Pancreas (tissue), 10 donors: ENCODE measurements at regions not wholly inside any gene's neighbourhood (a gene's known extent, or its start where the extent isn't known, plus 50 kb on each side); places are given as distances from the start of the nearest gene placed in this dataset.

Experiments
- ATAC-seq, 4 donors: fragments of 200-7000 bp; cut with Tn5 transposase; one replicate each; pipeline versions ENCODE4 v1.8.0 to v1.9.1; 2020; ENCODE audit warnings: mild to moderate bottlenecking in 4 of 4, moderate library complexity in 4 of 4
- DNase-seq, 6 donors: peaks; one replicate each; pipeline ENCODE4 v3.0.0-alpha.2; 2020
- FAIRE-seq: peaks from 2 replicates; lab custom pipeline; 2012; peaks lifted over from hg19 to GRCh38; lab: Jason Lieb, UNC
- H3K27ac ChIP-seq, 4 donors: fragments of 200-600 bp; sonication (generic); 1 replicate in 3 of 4; 2 replicates in 1 of 4; pipeline versions ENCODE4 v1.5.0 to v1.8.0; 2020
- H3K27me3 ChIP-seq, 4 donors: fragments of 200-600 bp; one replicate each; pipeline ENCODE4 v1.8.0; 2021
- H3K36me3 ChIP-seq, 3 donors: fragments of 200-600 bp; sonication (generic) in 1 of 3; one replicate each; pipeline versions ENCODE4 v1.5.0 to v1.8.0; 2020 to 2021
- H3K4me1 ChIP-seq, 3 donors: fragments of 200-600 bp; one replicate each; pipeline ENCODE4 v1.8.0; 2021
- H3K4me3 ChIP-seq, 4 donors: fragments of 200-600 bp; sonication (generic) in 2 of 4; one replicate each; pipeline versions ENCODE4 v1.5.0 to v1.8.0; 2020 to 2021
- H3K9me3 ChIP-seq, 4 donors: fragments of 200-600 bp; one replicate each; pipeline ENCODE4 v1.8.0; 2021
- WGBS, 2 donors: extraction: QIAGEN DNeasy Blood & Tissue Kit; methylation state at CpG; one replicate each; pipeline ENCODE4 v1.1.7; 2013; 5-methylcytosine and 5-hydroxymethylcytosine counted together
- intact Hi-C, 3 donors: fragments of 100-400 bp; cut with DNase I; formaldehyde crosslinking; loops; one replicate each; pipeline versions ENCODE4 v1.11.1 to v1.14.2; 2022
- TF ChIP-seq, protein P1 (sequence below), 4 donors: fragments of 200-600 bp; sonication (generic) in 3 of 4; IDR thresholded peaks; one replicate each; pipeline versions ENCODE4 v1.5.0 to v1.8.0; 2021; ENCODE audit warnings: antibody characterized with exemption in 4 of 4
- donor health status: healthy with polysubstance abuse.
- donor health status: DM: no; HTN: no; CAD: no; lungs with moderate emphysema.
- donor health status: DM: no; HTN: no; CAD: no.
- donor health status: control.
- donor health status: control.
- donor health status: Bipolar disorder and iron deficiency.
- donor health status: DM: yes; HTN: yes; CAD: no.
- donor health status: DM: no; HTN: no; CAD: no.
- donor health status: DM: no; HTN: no; CAD: no.
- donor health status: DM: yes; HTN: yes; CAD: no.

DNA sequence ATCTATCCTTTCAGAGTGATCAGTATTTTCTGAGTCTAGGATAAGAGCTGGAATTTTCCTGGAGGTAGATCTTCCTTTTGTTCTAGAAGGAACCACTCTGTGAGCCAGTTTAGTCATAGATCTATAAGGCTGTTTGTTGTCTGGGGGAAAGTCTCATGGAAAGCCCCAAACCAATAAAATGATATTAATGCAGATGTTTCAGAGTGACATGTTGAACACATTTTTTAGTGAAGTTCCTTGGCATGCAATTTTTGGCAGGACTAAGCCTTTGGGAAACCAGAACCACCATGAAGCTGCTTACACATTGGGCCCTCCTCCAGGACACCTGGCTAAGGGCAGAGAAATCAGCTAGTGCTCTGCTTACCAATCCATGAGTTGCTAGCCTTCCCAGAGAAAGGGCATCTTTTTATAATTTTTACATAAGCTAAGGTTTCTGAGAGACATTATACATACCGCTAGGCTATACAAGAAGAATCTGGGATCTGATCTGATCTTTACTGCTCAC lies 101.5 kb upstream of the PCED1B start:
- Histone ChIP-seq H3K27ac (no peak overlapping the region), H3K4me3 (no peak overlapping the region), H3K36me3 (no peaks in the 10 kb centered on the region), H3K27me3 (no peaks in the 10 kb centered on the region), H3K4me1 (no peaks in the 10 kb centered on the region), H3K9me3 (no peaks in the 10 kb centered on the region)
- WGBS, 2 donors: 97 to 100% methylated on average over 1 of the region's 1 CpG
- no peak for DNase-seq
- ATAC-seq: no peak
- intact Hi-C loops: no loop called here
- TF ChIP-seq, protein P1, sequence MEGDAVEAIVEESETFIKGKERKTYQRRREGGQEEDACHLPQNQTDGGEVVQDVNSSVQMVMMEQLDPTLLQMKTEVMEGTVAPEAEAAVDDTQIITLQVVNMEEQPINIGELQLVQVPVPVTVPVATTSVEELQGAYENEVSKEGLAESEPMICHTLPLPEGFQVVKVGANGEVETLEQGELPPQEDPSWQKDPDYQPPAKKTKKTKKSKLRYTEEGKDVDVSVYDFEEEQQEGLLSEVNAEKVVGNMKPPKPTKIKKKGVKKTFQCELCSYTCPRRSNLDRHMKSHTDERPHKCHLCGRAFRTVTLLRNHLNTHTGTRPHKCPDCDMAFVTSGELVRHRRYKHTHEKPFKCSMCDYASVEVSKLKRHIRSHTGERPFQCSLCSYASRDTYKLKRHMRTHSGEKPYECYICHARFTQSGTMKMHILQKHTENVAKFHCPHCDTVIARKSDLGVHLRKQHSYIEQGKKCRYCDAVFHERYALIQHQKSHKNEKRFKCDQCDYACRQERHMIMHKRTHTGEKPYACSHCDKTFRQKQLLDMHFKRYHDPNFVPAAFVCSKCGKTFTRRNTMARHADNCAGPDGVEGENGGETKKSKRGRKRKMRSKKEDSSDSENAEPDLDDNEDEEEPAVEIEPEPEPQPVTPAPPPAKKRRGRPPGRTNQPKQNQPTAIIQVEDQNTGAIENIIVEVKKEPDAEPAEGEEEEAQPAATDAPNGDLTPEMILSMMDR (IDR thresholded peaks at IDR 0.05): no peak
- FAIRE-seq: no peak

DNA sequence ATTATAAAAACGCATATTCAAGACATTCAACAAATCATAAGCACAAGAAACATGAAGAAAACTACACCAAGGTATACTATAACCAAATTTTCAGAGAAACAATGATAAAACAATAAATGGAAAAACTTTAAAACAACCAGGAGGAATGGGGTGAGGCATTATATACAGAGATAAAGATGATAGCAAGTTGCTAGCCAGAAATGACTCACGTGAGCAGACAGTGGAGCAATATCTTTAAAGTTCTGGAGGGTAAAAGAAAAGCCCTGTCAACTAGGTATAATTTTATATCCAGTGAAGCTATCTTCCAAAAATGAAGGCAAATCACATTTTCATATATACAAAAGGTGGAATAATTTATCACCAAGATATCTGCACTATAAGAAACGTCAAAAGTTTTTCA lies 97.8 kb upstream of the PCED1B start:
- no peak overlapping the region for H3K27ac ChIP-seq
- 51 to 64% methylated on average over 3 of the region's 3 CpGs for WGBS, 2 donors
- intact Hi-C loops: no loop called here
- ATAC-seq (no peak), DNase-seq (no peak), FAIRE-seq (no peak)
- no peaks in the 10 kb centered on the region for H3K4me1 ChIP-seq
- no peaks in the 10 kb centered on the region for H3K9me3 ChIP-seq
- H3K4me3 ChIP-seq: no peak overlapping the region
- H3K36me3 ChIP-seq: no peaks in the 10 kb centered on the region
- TF ChIP-seq, protein P1 (IDR thresholded peaks at IDR 0.05): no peak
- H3K27me3 ChIP-seq: no peaks in the 10 kb centered on the region

GRCh38 chr12:46982629-46983392 lies 96.6 kb upstream of the PCED1B start:
- H3K36me3 ChIP-seq: no peaks in the 10 kb centered on the region
- DNase-seq (no peak), FAIRE-seq (no peak), ATAC-seq (no peak)
- H3K27me3 ChIP-seq: no peaks in the 10 kb centered on the region
- H3K9me3 ChIP-seq: no peaks in the 10 kb centered on the region
- no peaks in the 10 kb centered on the region for H3K4me1 ChIP-seq
- TF ChIP-seq, protein P1 (IDR thresholded peaks at IDR 0.05): no peak
- 76 to 91% methylated on average over 2 of the region's 2 CpGs for WGBS, 2 donors
- intact Hi-C loops: no loop called here
- no peak overlapping the region for H3K27ac ChIP-seq
- no peak overlapping the region for H3K4me3 ChIP-seq

GRCh38 chr12:46983393-46983793 lies 96.0 kb upstream of the PCED1B start:
- no peaks in the 10 kb centered on the region for H3K4me1 ChIP-seq
- DNase-seq (no peak), FAIRE-seq (no peak), ATAC-seq (no peak)
- H3K27ac ChIP-seq: no peak overlapping the region
- no peaks in the 10 kb centered on the region for H3K27me3 ChIP-seq
- WGBS, 2 donors: 50 to 67% methylated on average over 2 of the region's 2 CpGs
- TF ChIP-seq, protein P1 (IDR thresholded peaks at IDR 0.05): no peak
- no peaks in the 10 kb centered on the region for H3K36me3 ChIP-seq
- intact Hi-C loops: no loop called here
- H3K9me3 ChIP-seq: no peaks in the 10 kb centered on the region
- no peak overlapping the region for H3K4me3 ChIP-seq
